Coronary artery (tissue), 2 donors: ENCODE measurements at regions not wholly inside any gene's neighbourhood (a gene's known extent, or its start where the extent isn't known, plus 50 kb on each side); places are given as distances from the start of the nearest gene placed in this dataset.

Source experiments
- DNase-seq: peaks from one replicate; pipeline ENCODE4 v3.0.0-alpha.2; 2017; ENCODE audit warnings: low spot score
- H3K27ac ChIP-seq, 2 donors: fragments of 200-600 bp; sonication (generic); one replicate each; pipeline ENCODE4 v1.5.1; 2016 to 2019
- H3K4me3 ChIP-seq: fragments of 200-600 bp; sonication (generic); 2 replicates; pipeline ENCODE4 v1.5.1; 2016; ENCODE audit warnings: mild to moderate bottlenecking, moderate library complexity
- TF ChIP-seq, protein P1 (sequence below): fragments of 200-600 bp; sonication (generic); IDR thresholded peaks from one replicate; pipeline ENCODE4 v1.5.1; 2019; ENCODE audit warnings: antibody characterized with exemption

DNA sequence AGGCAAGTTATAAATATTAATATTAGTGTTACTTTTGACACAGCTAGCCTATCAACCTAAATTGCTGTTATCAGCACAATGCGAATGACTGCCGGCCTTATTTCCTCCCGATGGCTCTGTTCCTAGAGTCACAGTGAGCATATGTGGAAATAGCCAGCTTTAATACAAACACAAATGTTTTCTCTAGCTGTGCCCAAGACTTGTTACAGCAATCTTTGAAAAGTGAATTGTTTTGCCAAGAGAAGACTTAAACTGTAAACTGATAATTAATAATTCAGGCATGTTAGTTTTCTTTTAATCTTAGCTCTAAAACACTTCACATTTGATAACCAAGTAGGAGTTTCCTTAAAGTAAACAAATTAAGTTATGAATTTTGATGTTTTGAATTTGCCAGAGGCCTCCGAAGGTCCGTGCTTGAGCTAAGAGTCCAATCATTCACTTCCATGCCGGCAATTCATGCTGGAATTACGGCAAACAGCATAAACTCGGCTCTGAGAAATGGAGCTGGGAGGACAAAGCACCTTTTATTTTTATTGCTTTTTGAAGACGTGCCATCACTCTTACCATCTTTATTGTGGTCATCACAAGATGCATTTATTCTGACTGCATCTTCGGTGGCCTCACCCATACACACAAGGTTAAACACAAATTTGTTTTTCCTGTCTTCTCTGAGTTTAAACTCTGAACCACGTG, 184.5 kb upstream of the CWC22 start:
- DNase-seq, result no peak
- TF ChIP-seq, protein P1, sequence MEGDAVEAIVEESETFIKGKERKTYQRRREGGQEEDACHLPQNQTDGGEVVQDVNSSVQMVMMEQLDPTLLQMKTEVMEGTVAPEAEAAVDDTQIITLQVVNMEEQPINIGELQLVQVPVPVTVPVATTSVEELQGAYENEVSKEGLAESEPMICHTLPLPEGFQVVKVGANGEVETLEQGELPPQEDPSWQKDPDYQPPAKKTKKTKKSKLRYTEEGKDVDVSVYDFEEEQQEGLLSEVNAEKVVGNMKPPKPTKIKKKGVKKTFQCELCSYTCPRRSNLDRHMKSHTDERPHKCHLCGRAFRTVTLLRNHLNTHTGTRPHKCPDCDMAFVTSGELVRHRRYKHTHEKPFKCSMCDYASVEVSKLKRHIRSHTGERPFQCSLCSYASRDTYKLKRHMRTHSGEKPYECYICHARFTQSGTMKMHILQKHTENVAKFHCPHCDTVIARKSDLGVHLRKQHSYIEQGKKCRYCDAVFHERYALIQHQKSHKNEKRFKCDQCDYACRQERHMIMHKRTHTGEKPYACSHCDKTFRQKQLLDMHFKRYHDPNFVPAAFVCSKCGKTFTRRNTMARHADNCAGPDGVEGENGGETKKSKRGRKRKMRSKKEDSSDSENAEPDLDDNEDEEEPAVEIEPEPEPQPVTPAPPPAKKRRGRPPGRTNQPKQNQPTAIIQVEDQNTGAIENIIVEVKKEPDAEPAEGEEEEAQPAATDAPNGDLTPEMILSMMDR, result no peak
- H3K4me3 ChIP-seq, result no peak overlapping the region
- H3K27ac ChIP-seq, result no peak overlapping the region

- DNase-seq, result no peak
- TF ChIP-seq, protein P1, result no peak
- Histone ChIP-seq H3K27ac (no peak overlapping the region), H3K4me3 (no peak overlapping the region)
These were observed 183.8 kb upstream of the CWC22 start for GRCh38 chr2:180190851-180191250.

GRCh38 chr2:180187611-180188010, 180.5 kb upstream of the CWC22 start:
- no peak overlapping the region for H3K27ac ChIP-seq
- no peak for DNase-seq
- TF ChIP-seq, protein P1, result no peak
- H3K4me3 ChIP-seq, result no peak overlapping the region

GRCh38 chr2:180184506-180184905, 177.4 kb upstream of the CWC22 start:
- TF ChIP-seq, protein P1, result no peak
- Histone ChIP-seq H3K27ac (no peak overlapping the region), H3K4me3 (no peak overlapping the region)
- no peak for DNase-seq

DNA sequence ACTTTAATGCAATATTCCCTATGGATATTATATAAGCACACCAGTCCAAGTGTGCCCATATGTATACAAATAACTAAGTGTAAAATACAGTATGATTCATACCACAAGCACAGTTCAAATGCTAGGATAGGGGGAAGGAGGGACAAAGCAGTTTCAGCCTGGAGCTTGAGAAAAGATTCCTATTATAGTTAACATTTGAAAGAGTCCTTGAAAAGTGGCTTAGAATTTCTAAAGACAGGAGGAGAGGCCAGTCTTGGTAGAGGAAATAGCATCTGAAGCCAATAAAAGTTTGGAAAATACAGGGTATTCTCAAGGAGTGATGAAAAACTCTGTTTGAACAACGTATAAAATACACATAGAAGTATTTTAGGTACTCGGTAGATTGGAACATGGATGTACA, 173.4 kb upstream of the CWC22 start:
- Histone ChIP-seq H3K4me3 (no peak overlapping the region), H3K27ac (no peak overlapping the region)
- no peak for DNase-seq
- TF ChIP-seq, protein P1, result no peak

- no peak for DNase-seq
- TF ChIP-seq, protein P1, result no peak
- H3K4me3 ChIP-seq, result no peak overlapping the region
- H3K27ac ChIP-seq, result no peak overlapping the region
These were observed 170.4 kb upstream of the CWC22 start for GRCh38 chr2:180177534-180177933.

- TF ChIP-seq, protein P1, result no peak
- Histone ChIP-seq H3K27ac (no peak overlapping the region), H3K4me3 (no peak overlapping the region)
- DNase-seq, result no peak
These were observed 168.6 kb upstream of the CWC22 start for GRCh38 chr2:180175736-180176135.
